ENCODE measurements at regions not wholly inside any gene's neighbourhood (a gene's known extent, or its start where the extent isn't known, plus 50 kb on each side); places are given as distances from the start of the nearest gene placed in this dataset.

GRCh38 chr2:8137801-8138200 lies 544.1 kb upstream of the ID2 start:
- DNase-seq = peak; percentile 45

- DNase-seq = no peak
These were observed 543.3 kb upstream of the ID2 start for GRCh38 chr2:8138525-8138922.

GRCh38 chr2:8138923-8139667 lies 542.8 kb upstream of the ID2 start:
- no peak for DNase-seq

- DNase-seq = no peak
These were observed 542.1 kb upstream of the ID2 start for GRCh38 chr2:8139668-8140200.

GRCh38 chr2:8141079-8141707 lies 540.7 kb upstream of the ID2 start:
- DNase-seq = no peak

GRCh38 chr2:8141780-8142179 lies 540.1 kb upstream of the ID2 start:
- DNase-seq = no peak

GRCh38 chr2:8142461-8142860 lies 539.4 kb upstream of the ID2 start:
- DNase-seq = no peak

- DNase-seq = no peak
These were observed 537.7 kb upstream of the ID2 start for GRCh38 chr2:8144131-8144631.

- no peak for DNase-seq
These were observed 537.1 kb upstream of the ID2 start for GRCh38 chr2:8144785-8145184.

GRCh38 chr2:8145375-8145774 lies 536.5 kb upstream of the ID2 start:
- DNase-seq = peak; percentile 17

GRCh38 chr2:8146132-8147005 lies 535.5 kb upstream of the ID2 start:
- no peak for DNase-seq

- DNase-seq = no peak
These were observed 533.4 kb upstream of the ID2 start for GRCh38 chr2:8148260-8149006.

- no peak for DNase-seq
These were observed 532.9 kb upstream of the ID2 start for GRCh38 chr2:8149007-8149405.

- no peak for DNase-seq
These were observed 531.8 kb upstream of the ID2 start for GRCh38 chr2:8149985-8150539.

- no peak for DNase-seq
These were observed 530.0 kb upstream of the ID2 start for GRCh38 chr2:8151888-8152287.

- no peak for DNase-seq
These were observed 529.2 kb upstream of the ID2 start for GRCh38 chr2:8152392-8153257.

GRCh38 chr2:8153258-8153718 lies 528.6 kb upstream of the ID2 start:
- DNase-seq = no peak

- DNase-seq = peak; percentile 34
These were observed 527.6 kb upstream of the ID2 start for GRCh38 chr2:8154270-8154669.

- no peak for DNase-seq
These were observed 526.9 kb upstream of the ID2 start for GRCh38 chr2:8154936-8155335.

GRCh38 chr2:8157621-8158430 lies 524.0 kb upstream of the ID2 start:
- no peak for DNase-seq
